ENCODE measurements at regions not wholly inside any gene's neighbourhood (a gene's known extent, or its start where the extent isn't known, plus 50 kb on each side); places are given as distances from the start of the nearest gene placed in this dataset.

- Mint-ChIP-seq H3K36me3 (ENCODE audit: insufficient read depth) (no peaks in the 10 kb centered on the region), H3K4me1 (ENCODE audit: low read depth) (no peaks in the 10 kb centered on the region), H3K4me3 (ENCODE audit: low read depth) (no peak overlapping the region), H3K27ac (no peak overlapping the region), H3K9me3 (ENCODE audit: low read depth) (no peaks in the 10 kb centered on the region), H3K27me3 (no peaks in the 10 kb centered on the region)
- DNase-seq (ENCODE audit: low spot score, unreplicated experiment) = no peak
- TF ChIP-seq CTCF (IDR thresholded peaks at IDR 0.05; ENCODE audit: unreplicated experiment) = no peak
Measured at GRCh38 chr6:150465610-150466009, 96.8 kb downstream of the IYD start.

GRCh38 chr6:150466196-150466595, 97.4 kb downstream of the IYD start:
- Mint-ChIP-seq H3K36me3 (ENCODE audit: insufficient read depth) (no peaks in the 10 kb centered on the region), H3K4me1 (ENCODE audit: low read depth) (no peaks in the 10 kb centered on the region), H3K4me3 (ENCODE audit: low read depth) (no peak overlapping the region), H3K27me3 (no peaks in the 10 kb centered on the region), H3K9me3 (ENCODE audit: low read depth) (no peaks in the 10 kb centered on the region), H3K27ac (no peak overlapping the region)
- no peak for DNase-seq (ENCODE audit: low spot score, unreplicated experiment)
- TF ChIP-seq CTCF (IDR thresholded peaks at IDR 0.05; ENCODE audit: unreplicated experiment) = no peak

- H3K27me3 Mint-ChIP-seq = no peaks in the 10 kb centered on the region
- H3K4me3 Mint-ChIP-seq (ENCODE audit: low read depth) = no peak overlapping the region
- peaks cover 3% of the 10 kb centered on the region for H3K9me3 Mint-ChIP-seq (ENCODE audit: low read depth)
- no peak overlapping the region for H3K27ac Mint-ChIP-seq
- H3K36me3 Mint-ChIP-seq (ENCODE audit: insufficient read depth) = no peaks in the 10 kb centered on the region
- DNase-seq (ENCODE audit: low spot score, unreplicated experiment) = no peak
- H3K4me1 Mint-ChIP-seq (ENCODE audit: low read depth) = no peaks in the 10 kb centered on the region
- TF ChIP-seq CTCF (IDR thresholded peaks at IDR 0.05; ENCODE audit: unreplicated experiment) = no peak
Measured at GRCh38 chr6:150470131-150470530, 101.3 kb downstream of the IYD start.

GRCh38 chr6:150470960-150471665, 102.3 kb downstream of the IYD start:
- DNase-seq (ENCODE audit: low spot score, unreplicated experiment) = no peak
- no peak overlapping the region for H3K4me3 Mint-ChIP-seq (ENCODE audit: low read depth)
- H3K9me3 Mint-ChIP-seq (ENCODE audit: low read depth) = peaks cover 3% of the 10 kb centered on the region
- no peaks in the 10 kb centered on the region for H3K36me3 Mint-ChIP-seq (ENCODE audit: insufficient read depth)
- no peaks in the 10 kb centered on the region for H3K4me1 Mint-ChIP-seq (ENCODE audit: low read depth)
- H3K27ac Mint-ChIP-seq = no peak overlapping the region
- H3K27me3 Mint-ChIP-seq = no peaks in the 10 kb centered on the region
- TF ChIP-seq CTCF (IDR thresholded peaks at IDR 0.05; ENCODE audit: unreplicated experiment) = no peak

GRCh38 chr6:150478656-150479545, 110.1 kb downstream of the IYD start:
- no peak overlapping the region for H3K4me3 Mint-ChIP-seq (ENCODE audit: low read depth)
- no peak overlapping the region for H3K27ac Mint-ChIP-seq
- H3K4me1 Mint-ChIP-seq (ENCODE audit: low read depth) = no peaks in the 10 kb centered on the region
- no peak for TF ChIP-seq CTCF (IDR thresholded peaks at IDR 0.05; ENCODE audit: unreplicated experiment)
- H3K9me3 Mint-ChIP-seq (ENCODE audit: low read depth) = peaks cover 3% of the 10 kb centered on the region
- no peaks in the 10 kb centered on the region for H3K27me3 Mint-ChIP-seq
- no peaks in the 10 kb centered on the region for H3K36me3 Mint-ChIP-seq (ENCODE audit: insufficient read depth)
- DNase-seq (ENCODE audit: low spot score, unreplicated experiment) = no peak

Data from progenitor cell of endocrine pancreas (in vitro differentiated cells).